GM23338 (cell line): ENCODE measurements at regions not wholly inside any gene's neighbourhood (a gene's known extent, or its start where the extent isn't known, plus 50 kb on each side); places are given as distances from the start of the nearest gene placed in this dataset.

Source experiments
- CREB1 ChIP-seq: fragments of 250-450 bp; sonication (Bioruptor Pico); IDR thresholded peaks from 2 replicates; pipeline ENCODE4 v1.5.0; 2020; ENCODE audit warnings: low read depth, mild to moderate bottlenecking, moderate library complexity
- CTCF ChIP-seq, 2 experiments: fragments of 200-600 bp in 1 of 2; sonication (generic) in 1 of 2; conservative IDR thresholded peaks; 2 replicates each; pipeline versions ENCODE4 v1.5.1 to v1.6.1; 2016 to 2017; ENCODE audit warnings: antibody characterized with exemption in 2 of 2, low read depth in 2 of 2, mild to moderate bottlenecking in 2 of 2, moderate library complexity in 1 of 2
- EZH2 ChIP-seq: fragments of 200-600 bp; sonication (generic); IDR thresholded peaks from one replicate; pipeline ENCODE4 v1.8.0; 2017; ENCODE audit warnings: antibody characterized with exemption, mild to moderate bottlenecking, low read depth; ENCODE audit not compliant: unreplicated experiment
- EZH2phosphoT487 ChIP-seq: fragments of 200-600 bp; sonication (generic); IDR thresholded peaks from one replicate; pipeline ENCODE4 v1.8.1; 2018; ENCODE audit warnings: antibody characterized with exemption; ENCODE audit not compliant: unreplicated experiment
- JUNB ChIP-seq: IDR thresholded peaks from one replicate; pipeline ENCODE4 v1.6.1; 2016; ENCODE audit warnings: antibody characterized with exemption; ENCODE audit not compliant: unreplicated experiment
- NANOG ChIP-seq: IDR thresholded peaks from 2 replicates; pipeline ENCODE4 v1.6.1; 2016; ENCODE audit warnings: antibody characterized with exemption, borderline replicate concordance
- POLR2AphosphoS5 ChIP-seq: IDR thresholded peaks from 2 replicates; pipeline ENCODE4 v1.6.1; 2016; ENCODE audit warnings: antibody characterized with exemption, low read depth
- REST ChIP-seq: IDR thresholded peaks from one replicate; pipeline ENCODE4 v1.6.1; 2018; ENCODE audit warnings: antibody characterized with exemption; ENCODE audit not compliant: unreplicated experiment
- STAT1 ChIP-seq: IDR thresholded peaks from one replicate; pipeline ENCODE4 v1.6.1; 2016; ENCODE audit warnings: antibody characterized with exemption; ENCODE audit not compliant: unreplicated experiment
- ZNF331 ChIP-seq: fragments of 250-450 bp; sonication (Bioruptor Pico); IDR thresholded peaks from 2 replicates; pipeline ENCODE4 v1.5.0; 2020; ENCODE audit warnings: low read depth, mild to moderate bottlenecking, moderate library complexity
- TF ChIP-seq, protein P1 (sequence below): fragments of 250-450 bp; sonication (Bioruptor Pico); IDR thresholded peaks from 2 replicates; pipeline ENCODE4 v1.5.0; 2020; ENCODE audit warnings: mild to moderate bottlenecking, moderate library complexity
- TF ChIP-seq, protein P2 (sequence below): IDR thresholded peaks from 2 replicates; pipeline ENCODE4 v1.6.1; 2016; ENCODE audit warnings: antibody characterized with exemption

DNA sequence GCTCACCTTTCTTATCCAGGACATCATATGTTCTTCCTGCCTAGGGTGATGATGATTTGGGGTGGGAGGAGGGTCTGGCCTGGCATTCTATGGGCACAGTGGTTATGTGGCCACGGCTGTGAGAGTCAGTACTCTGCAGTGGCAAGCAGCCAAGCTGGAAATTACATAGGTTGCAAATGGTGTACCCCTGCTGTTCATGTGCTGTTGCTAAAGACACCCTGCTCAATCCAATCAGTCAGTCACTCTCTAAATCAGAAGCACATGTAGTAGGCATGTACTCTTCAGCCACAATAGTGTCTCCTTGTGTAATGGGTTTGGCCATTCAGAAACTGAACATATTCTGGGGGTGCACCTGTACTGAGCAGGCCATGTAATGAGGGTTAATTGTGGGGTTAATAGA lies 449.1 kb upstream of the ANKRD30A start:
- TF ChIP-seq CTCF (conservative IDR thresholded peaks at IDR 0.05; ENCODE audit: low read depth in 2 of 2) (no peak), EZH2phosphoT487 (no peak), CREB1 (CRISPR knock-in tag) (no peak), REST (no peak), EZH2 (no peak), POLR2AphosphoS5 (no peak), ZNF331 (CRISPR knock-in tag) (no peak), JUNB (no peak), STAT1 (no peak), NANOG (no peak)
- TF ChIP-seq, protein P1, sequence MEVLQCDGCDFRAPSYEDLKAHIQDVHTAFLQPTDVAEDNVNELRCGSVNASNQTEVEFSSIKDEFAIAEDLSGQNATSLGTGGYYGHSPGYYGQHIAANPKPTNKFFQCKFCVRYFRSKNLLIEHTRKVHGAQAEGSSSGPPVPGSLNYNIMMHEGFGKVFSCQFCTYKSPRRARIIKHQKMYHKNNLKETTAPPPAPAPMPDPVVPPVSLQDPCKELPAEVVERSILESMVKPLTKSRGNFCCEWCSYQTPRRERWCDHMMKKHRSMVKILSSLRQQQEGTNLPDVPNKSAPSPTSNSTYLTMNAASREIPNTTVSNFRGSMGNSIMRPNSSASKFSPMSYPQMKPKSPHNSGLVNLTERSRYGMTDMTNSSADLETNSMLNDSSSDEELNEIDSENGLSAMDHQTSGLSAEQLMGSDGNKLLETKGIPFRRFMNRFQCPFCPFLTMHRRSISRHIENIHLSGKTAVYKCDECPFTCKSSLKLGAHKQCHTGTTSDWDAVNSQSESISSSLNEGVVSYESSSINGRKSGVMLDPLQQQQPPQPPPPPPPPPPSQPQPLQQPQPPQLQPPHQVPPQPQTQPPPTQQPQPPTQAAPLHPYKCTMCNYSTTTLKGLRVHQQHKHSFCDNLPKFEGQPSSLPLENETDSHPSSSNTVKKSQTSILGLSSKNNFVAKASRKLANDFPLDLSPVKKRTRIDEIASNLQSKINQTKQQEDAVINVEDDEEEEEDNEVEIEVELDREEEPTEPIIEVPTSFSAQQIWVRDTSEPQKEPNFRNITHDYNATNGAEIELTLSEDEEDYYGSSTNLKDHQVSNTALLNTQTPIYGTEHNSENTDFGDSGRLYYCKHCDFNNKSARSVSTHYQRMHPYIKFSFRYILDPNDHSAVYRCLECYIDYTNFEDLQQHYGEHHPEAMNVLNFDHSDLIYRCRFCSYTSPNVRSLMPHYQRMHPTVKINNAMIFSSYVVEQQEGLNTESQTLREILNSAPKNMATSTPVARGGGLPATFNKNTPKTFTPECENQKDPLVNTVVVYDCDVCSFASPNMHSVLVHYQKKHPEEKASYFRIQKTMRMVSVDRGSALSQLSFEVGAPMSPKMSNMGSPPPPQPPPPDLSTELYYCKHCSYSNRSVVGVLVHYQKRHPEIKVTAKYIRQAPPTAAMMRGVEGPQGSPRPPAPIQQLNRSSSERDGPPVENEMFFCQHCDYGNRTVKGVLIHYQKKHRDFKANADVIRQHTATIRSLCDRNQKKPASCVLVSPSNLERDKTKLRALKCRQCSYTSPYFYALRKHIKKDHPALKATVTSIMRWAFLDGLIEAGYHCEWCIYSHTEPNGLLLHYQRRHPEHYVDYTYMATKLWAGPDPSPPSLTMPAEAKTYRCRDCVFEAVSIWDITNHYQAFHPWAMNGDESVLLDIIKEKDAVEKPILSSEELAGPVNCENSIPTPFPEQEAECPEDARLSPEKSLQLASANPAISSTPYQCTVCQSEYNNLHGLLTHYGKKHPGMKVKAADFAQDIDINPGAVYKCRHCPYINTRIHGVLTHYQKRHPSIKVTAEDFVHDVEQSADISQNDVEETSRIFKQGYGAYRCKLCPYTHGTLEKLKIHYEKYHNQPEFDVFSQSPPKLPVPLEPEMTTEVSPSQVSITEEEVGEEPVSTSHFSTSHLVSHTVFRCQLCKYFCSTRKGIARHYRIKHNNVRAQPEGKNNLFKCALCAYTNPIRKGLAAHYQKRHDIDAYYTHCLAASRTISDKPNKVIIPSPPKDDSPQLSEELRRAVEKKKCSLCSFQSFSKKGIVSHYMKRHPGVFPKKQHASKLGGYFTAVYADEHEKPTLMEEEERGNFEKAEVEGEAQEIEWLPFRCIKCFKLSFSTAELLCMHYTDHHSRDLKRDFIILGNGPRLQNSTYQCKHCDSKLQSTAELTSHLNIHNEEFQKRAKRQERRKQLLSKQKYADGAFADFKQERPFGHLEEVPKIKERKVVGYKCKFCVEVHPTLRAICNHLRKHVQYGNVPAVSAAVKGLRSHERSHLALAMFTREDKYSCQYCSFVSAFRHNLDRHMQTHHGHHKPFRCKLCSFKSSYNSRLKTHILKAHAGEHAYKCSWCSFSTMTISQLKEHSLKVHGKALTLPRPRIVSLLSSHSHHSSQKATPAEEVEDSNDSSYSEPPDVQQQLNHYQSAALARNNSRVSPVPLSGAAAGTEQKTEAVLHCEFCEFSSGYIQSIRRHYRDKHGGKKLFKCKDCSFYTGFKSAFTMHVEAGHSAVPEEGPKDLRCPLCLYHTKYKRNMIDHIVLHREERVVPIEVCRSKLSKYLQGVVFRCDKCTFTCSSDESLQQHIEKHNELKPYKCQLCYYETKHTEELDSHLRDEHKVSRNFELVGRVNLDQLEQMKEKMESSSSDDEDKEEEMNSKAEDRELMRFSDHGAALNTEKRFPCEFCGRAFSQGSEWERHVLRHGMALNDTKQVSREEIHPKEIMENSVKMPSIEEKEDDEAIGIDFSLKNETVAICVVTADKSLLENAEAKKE = no peak
- TF ChIP-seq, protein P2, sequence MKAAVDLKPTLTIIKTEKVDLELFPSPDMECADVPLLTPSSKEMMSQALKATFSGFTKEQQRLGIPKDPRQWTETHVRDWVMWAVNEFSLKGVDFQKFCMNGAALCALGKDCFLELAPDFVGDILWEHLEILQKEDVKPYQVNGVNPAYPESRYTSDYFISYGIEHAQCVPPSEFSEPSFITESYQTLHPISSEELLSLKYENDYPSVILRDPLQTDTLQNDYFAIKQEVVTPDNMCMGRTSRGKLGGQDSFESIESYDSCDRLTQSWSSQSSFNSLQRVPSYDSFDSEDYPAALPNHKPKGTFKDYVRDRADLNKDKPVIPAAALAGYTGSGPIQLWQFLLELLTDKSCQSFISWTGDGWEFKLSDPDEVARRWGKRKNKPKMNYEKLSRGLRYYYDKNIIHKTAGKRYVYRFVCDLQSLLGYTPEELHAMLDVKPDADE = no peak
